ENCODE measurements at regions not wholly inside any gene's neighbourhood (a gene's known extent, or its start where the extent isn't known, plus 50 kb on each side); places are given as distances from the start of the nearest gene placed in this dataset.

GRCh38 chrX:144819406-144819805, 427.9 kb upstream of the SPANXN1 start:
- Histone ChIP-seq H3K4me1 (no peaks in the 10 kb centered on the region), H3K36me3 (no peaks in the 10 kb centered on the region), H4K20me1 (no peaks in the 10 kb centered on the region; a peak in 1 of 22 replicates), H3K9ac (no peak overlapping the region), H3K4me2 (no peak overlapping the region), H3K27me3 (peaks cover 37 to 100% (median 91%) of the 10 kb centered on the region in 11 experiments), H3K4me3 (no peak overlapping the region), H3K9me3 (replicated peaks in 1 of 11) (peaks cover 0 to 8% (median 0%) of the 10 kb centered on the region in 11 experiments; a peak in 1 of 22 replicates), H3K27ac (no peak overlapping the region)
- no peak for TF ChIP-seq Cebpa-rat (IDR thresholded peaks at IDR 0.05)

GRCh38 chrX:144840616-144841015, 406.7 kb upstream of the SPANXN1 start:
- TF ChIP-seq Cebpa-rat (IDR thresholded peaks at IDR 0.05) = no peak
- no peaks in the 10 kb centered on the region for H3K9me3 ChIP-seq (replicated peaks in 1 of 11)
- no peaks in the 10 kb centered on the region for H3K4me1 ChIP-seq
- peaks cover 37 to 90% (median 67%) of the 10 kb centered on the region in 11 experiments for H3K27me3 ChIP-seq
- H3K27ac ChIP-seq = no peak overlapping the region
- no peak overlapping the region for H3K4me3 ChIP-seq
- 0 out of 22 replicates have a peak, but pooled peaks cover 0 to 4% (median 0%) of the 10 kb centered on the region in 11 experiments for H4K20me1 ChIP-seq
- H3K4me2 ChIP-seq = no peak overlapping the region
- H3K36me3 ChIP-seq = no peaks in the 10 kb centered on the region
- no peak overlapping the region for H3K9ac ChIP-seq

GRCh38 chrX:144849141-144849540, 398.2 kb upstream of the SPANXN1 start:
- no peaks in the 10 kb centered on the region for H3K36me3 ChIP-seq
- no peak for TF ChIP-seq Cebpa-rat (IDR thresholded peaks at IDR 0.05)
- peak overlapping the region; percentile 30 to 73 (median 57); a peak in 21 of 22 replicates for H3K4me2 ChIP-seq

GRCh38 chrX:144896323-144896722, 351.0 kb upstream of the SPANXN1 start:
- Histone ChIP-seq H3K27ac (no peak overlapping the region), H3K4me2 (no peak overlapping the region), H3K4me1 (no peaks in the 10 kb centered on the region), H3K4me3 (no peak overlapping the region), H3K27me3 (peaks cover 52 to 97% (median 87%) of the 10 kb centered on the region in 11 experiments), H4K20me1 (no peaks in the 10 kb centered on the region), H3K36me3 (no peaks in the 10 kb centered on the region), H3K9ac (no peak overlapping the region), H3K9me3 (replicated peaks in 1 of 11) (no peaks in the 10 kb centered on the region)
- TF ChIP-seq Cebpa-rat (IDR thresholded peaks at IDR 0.05) = no peak

More at GRCh38 chrX:144849141-144849540, 398.2 kb upstream of the SPANXN1 start:
- H3K27ac ChIP-seq = no peak overlapping the region
- no peak overlapping the region for H3K9ac ChIP-seq
- H3K27me3 ChIP-seq = peaks cover 50 to 96% (median 83%) of the 10 kb centered on the region in 11 experiments
- H3K9me3 ChIP-seq (replicated peaks in 1 of 11) = peaks cover 7 to 37% (median 19%) of the 10 kb centered on the region in 11 experiments
- peaks cover 10 to 18% (median 15%) of the 10 kb centered on the region in 10 experiments; a peak in 19 of 20 replicates for H3K4me1 ChIP-seq
- H4K20me1 ChIP-seq = peaks cover 0 to 13% (median 0%) of the 10 kb centered on the region in 11 experiments; a peak in 3 of 22 replicates
- H3K4me3 ChIP-seq = no peak overlapping the region

- H3K4me1 ChIP-seq = no peaks in the 10 kb centered on the region
- no peaks in the 10 kb centered on the region for H3K9me3 ChIP-seq (replicated peaks in 1 of 11)
- TF ChIP-seq Cebpa-rat (IDR thresholded peaks at IDR 0.05) = no peak
- no peak overlapping the region for H3K27ac ChIP-seq
- no peak overlapping the region for H3K4me3 ChIP-seq
- no peak overlapping the region for H3K4me2 ChIP-seq
- no peaks in the 10 kb centered on the region for H4K20me1 ChIP-seq
- H3K27me3 ChIP-seq = peaks cover 25 to 91% (median 66%) of the 10 kb centered on the region in 11 experiments; a peak in 21 of 22 replicates
- H3K9ac ChIP-seq = no peak overlapping the region
- H3K36me3 ChIP-seq = no peaks in the 10 kb centered on the region
These were observed 345.8 kb upstream of the SPANXN1 start for GRCh38 chrX:144901521-144901920.

GRCh38 chrX:144916785-144917184, 330.5 kb upstream of the SPANXN1 start:
- no peaks in the 10 kb centered on the region for H3K4me1 ChIP-seq
- H3K9ac ChIP-seq = no peak overlapping the region
- H3K36me3 ChIP-seq = no peaks in the 10 kb centered on the region
- H3K27ac ChIP-seq = no peak overlapping the region
- peaks cover 32 to 46% (median 36%) of the 10 kb centered on the region in 11 experiments for H3K9me3 ChIP-seq (replicated peaks in 1 of 11)
- H3K27me3 ChIP-seq = peaks cover 12 to 67% (median 58%) of the 10 kb centered on the region in 11 experiments; a peak in 21 of 22 replicates
- TF ChIP-seq Cebpa-rat (IDR thresholded peaks at IDR 0.05) = no peak
- no peaks in the 10 kb centered on the region for H4K20me1 ChIP-seq
- no peak overlapping the region for H3K4me3 ChIP-seq
- no peak overlapping the region for H3K4me2 ChIP-seq

GRCh38 chrX:144918936-144919335, 328.4 kb upstream of the SPANXN1 start:
- no peak for TF ChIP-seq Cebpa-rat (IDR thresholded peaks at IDR 0.05)
- H3K9ac ChIP-seq = no peak overlapping the region
- H3K36me3 ChIP-seq = no peaks in the 10 kb centered on the region
- peaks cover 29 to 43% (median 34%) of the 10 kb centered on the region in 11 experiments for H3K9me3 ChIP-seq (replicated peaks in 1 of 11)
- H4K20me1 ChIP-seq = no peaks in the 10 kb centered on the region
- H3K4me2 ChIP-seq = no peak overlapping the region
- no peaks in the 10 kb centered on the region for H3K4me1 ChIP-seq
- no peak overlapping the region for H3K27ac ChIP-seq
- H3K4me3 ChIP-seq = no peak overlapping the region
- peaks cover 10 to 63% (median 50%) of the 10 kb centered on the region in 11 experiments; a peak in 18 of 22 replicates for H3K27me3 ChIP-seq

- no peak overlapping the region for H3K4me2 ChIP-seq
- peaks cover 40 to 83% (median 73%) of the 10 kb centered on the region in 11 experiments; a peak in 21 of 22 replicates for H3K27me3 ChIP-seq
- no peak overlapping the region for H3K27ac ChIP-seq
- no peaks in the 10 kb centered on the region for H3K36me3 ChIP-seq
- H3K4me1 ChIP-seq = no peaks in the 10 kb centered on the region
- TF ChIP-seq Cebpa-rat (IDR thresholded peaks at IDR 0.05) = no peak
- H4K20me1 ChIP-seq = peaks cover 0 to 5% (median 0%) of the 10 kb centered on the region in 11 experiments; a peak in 2 of 22 replicates
- H3K9me3 ChIP-seq (replicated peaks in 1 of 11) = peaks cover 16 to 28% (median 22%) of the 10 kb centered on the region in 11 experiments; a peak in 19 of 22 replicates
- no peak overlapping the region for H3K9ac ChIP-seq
- H3K4me3 ChIP-seq = no peak overlapping the region
These were observed 300.6 kb upstream of the SPANXN1 start for GRCh38 chrX:144946666-144947065.
